ENCODE measurements at regions not wholly inside any gene's neighbourhood (a gene's known extent, or its start where the extent isn't known, plus 50 kb on each side); places are given as distances from the start of the nearest gene placed in this dataset.

DNA sequence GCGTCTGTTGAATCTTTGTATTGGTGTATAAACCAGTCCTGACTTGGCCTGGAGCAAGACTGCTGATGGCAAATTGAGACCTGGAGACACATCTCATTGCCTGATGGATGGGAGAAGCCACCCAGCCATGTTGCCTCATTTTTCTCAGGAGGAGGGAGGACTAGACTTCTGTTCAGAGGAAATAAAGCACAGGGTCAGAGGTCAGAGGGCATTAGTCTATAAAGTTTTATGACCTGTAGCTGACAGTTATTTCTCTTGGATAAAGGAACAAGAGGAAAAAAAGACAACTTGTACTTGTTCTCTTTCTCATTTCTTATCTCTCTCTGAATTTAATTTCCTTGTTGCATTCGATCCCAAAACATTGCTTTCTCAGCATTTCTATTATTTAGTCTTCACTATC is 775.9 kb downstream of the SQOR start:
- DNase-seq (ENCODE audit: low read depth in 3 of 3), result no peak

- no peak for DNase-seq (ENCODE audit: low read depth in 3 of 3)
These were observed 777.1 kb downstream of the SQOR start for GRCh38 chr15:46411900-46412299.

DNA sequence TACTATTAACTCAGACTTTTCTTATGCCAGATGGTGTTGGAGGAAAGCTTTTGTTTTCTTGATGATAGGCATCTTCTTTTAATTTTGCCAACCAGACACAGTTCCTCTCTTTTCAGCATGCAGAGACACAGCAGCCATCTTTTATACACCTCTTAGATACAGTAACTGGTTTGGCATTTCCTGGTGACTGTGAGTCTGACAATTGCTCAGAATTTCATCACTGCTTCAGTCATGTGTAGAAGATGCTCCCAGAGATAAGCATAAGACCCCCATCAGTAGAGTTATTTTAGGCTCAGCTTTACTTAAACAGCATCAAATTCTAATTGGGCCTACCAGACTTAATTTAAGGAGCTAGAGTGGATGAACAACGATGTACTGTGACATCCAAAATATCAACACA is 779.0 kb downstream of the SQOR start:
- no peak for DNase-seq (ENCODE audit: low read depth in 3 of 3)

- DNase-seq (ENCODE audit: low read depth in 3 of 3), result no peak
These were observed 781.7 kb downstream of the SQOR start for GRCh38 chr15:46416544-46416943.

- DNase-seq (ENCODE audit: low read depth in 3 of 3), result no peak
These were observed 786.2 kb downstream of the SQOR start for GRCh38 chr15:46420990-46421389.

DNA sequence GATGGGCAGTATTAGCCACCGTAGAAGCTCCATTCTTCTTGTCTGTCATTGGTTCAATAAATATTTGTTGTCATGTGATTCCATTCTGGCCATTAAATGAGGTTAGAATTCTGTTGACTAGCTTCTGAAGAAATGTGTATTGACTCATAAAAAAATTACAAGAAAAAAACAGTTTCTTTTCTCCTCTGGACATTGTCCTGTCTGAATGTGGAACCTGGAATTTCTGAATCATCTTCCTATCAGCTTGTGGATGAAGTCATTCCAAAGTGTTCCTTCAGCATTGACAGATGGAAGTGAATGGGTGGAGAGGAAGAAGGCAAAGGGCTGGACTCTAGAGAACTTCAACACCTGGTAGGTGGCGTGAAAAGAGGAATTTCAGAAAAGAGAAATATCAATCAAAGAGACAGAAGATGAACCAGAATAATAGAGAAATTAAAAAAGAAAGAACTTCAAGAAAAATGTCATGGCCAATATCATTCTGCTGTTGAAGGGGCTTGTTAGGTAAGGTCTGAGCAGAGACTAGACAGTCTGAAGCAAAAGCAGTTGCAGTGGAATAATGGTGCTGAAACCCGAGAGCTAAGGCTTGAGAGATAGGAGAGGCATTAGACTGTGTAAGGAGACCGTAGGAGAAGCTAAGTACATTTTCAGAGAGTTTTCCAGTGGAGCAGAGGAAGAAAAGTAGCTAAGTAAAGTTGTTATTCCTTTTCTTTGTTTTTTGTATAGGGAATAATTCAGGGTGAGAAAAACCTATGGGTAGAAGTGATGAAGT is 806.6 kb downstream of the SQOR start:
- no peak for DNase-seq (ENCODE audit: low read depth in 3 of 3)

GRCh38 chr15:46442184-46442583 is 807.4 kb downstream of the SQOR start:
- no peak for DNase-seq (ENCODE audit: low read depth in 3 of 3)

- no peak for DNase-seq (ENCODE audit: low read depth in 3 of 3)
These were observed 808.2 kb downstream of the SQOR start for GRCh38 chr15:46442901-46443590.

DNA sequence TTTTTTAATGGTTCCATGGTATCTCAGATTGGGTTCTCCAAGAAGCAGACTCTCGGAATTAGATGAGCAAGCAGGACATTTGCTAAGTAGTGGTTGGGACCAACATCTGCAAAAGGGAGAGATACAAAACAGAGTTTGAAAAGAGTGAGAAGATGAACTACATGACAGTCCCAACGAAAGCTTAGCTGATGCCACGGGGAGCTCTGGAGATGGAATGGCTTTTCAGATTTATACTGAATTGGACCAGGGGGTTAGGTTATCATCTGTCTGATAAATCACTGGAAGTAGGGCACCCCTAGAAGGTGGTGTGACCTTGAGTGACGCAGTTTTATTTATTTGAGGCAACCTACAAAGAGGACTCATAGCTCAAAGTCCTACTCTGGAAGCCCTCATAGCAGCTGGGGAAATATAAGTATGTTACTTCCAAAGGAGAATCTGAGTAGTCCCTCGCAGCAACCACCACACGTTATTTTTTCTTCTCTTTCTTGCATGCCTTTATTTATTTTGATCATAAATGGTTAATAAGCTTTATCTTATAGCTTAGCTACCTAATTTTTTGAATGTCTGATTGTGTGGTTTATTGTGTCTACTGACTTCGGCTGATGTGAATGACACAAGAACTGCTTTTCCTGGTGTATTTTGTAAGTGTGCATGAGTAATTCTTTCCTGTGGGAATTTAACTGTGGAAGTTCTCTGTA is 815.4 kb downstream of the SQOR start:
- DNase-seq (ENCODE audit: low read depth in 3 of 3), result no peak

DNA sequence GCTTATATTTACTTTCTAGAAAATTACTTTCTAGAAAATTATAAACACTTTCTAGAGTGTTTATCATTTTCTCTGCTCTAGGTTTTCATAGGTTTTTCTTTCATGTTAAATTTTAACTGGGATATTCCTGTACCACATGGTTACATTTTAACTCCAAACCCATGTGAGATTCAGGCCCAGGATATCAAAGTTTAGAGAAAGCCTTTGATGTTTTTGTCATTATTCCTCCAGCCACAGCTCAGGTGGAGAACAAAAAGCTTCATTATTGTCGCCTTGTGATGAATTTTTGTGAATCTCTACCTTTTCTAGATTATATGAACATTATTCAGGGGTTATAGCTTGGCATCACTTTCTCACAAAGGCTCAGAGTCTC is 816.0 kb downstream of the SQOR start:
- DNase-seq (ENCODE audit: low read depth in 3 of 3), result no peak

DNA sequence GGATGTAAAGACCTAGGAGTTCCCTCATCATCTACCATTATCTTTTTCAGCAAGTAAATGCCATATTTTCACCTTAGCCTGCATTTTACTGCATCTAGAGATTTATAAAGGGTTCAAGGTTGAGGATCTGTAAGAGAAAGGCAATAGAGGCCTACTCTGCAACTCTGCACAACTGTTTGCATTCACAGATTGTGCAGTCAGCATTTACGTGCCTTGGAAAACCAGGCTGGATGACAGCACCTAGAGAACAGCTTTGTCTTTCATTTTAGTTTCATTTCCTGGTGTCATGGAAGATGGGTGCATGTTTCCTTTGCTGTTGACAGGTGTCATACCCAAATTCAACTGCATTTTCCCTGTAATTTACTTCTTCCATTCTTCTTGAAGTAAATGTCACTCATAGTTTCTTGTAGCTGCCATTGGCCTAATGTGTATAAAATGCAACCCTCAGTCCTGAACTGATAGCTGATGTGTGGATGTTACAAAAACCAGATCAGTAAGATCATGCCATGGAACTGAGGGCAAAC is 817.5 kb downstream of the SQOR start:
- no peak for DNase-seq (ENCODE audit: low read depth in 3 of 3)

DNA sequence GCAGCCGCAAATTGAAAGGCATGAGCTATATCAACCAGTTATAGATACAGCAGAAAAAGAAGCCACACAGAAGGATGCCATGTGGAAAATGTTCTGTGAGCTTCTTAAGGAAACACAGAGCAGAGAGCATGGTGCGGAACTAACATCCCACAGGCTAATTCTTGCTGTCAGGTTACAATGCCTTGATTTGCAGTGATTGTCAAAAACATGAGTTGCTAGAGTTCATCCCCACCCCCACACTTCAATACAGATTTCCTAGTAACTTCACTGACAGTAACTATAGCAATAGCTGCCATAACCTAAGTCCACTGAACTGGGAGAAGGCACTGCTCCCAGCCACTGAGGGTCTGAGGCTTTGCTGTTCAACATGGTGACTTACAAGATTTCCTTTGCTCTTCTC is 821.6 kb downstream of the SQOR start:
- DNase-seq (ENCODE audit: low read depth in 3 of 3), result no peak

GRCh38 chr15:46460431-46461094 is 825.7 kb downstream of the SQOR start:
- DNase-seq (ENCODE audit: low read depth in 3 of 3), result no peak

DNA sequence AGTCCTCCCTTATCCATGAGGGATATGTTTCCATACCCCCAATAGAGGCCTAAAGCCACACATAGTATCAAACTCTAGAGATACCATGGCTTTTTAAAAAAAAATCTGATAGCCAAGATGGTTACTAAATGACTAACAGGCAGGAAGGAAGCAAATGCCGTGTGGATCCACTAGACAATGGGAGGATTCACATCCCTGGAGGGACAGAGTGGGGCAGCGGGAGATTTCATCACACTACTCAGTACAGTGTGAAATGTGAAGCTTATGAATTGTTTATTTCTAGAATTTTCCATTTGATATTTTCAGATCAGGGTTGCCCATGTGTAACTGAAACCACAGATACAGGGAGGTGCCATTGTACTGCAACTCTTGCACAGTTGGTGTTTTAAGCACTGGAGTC is 826.6 kb downstream of the SQOR start:
- no peak for DNase-seq (ENCODE audit: low read depth in 3 of 3)

- DNase-seq (ENCODE audit: low read depth in 3 of 3), result no peak
These were observed 832.2 kb downstream of the SQOR start for GRCh38 chr15:46467041-46467440.

- no peak for DNase-seq (ENCODE audit: low read depth in 3 of 3)
These were observed 836.3 kb downstream of the SQOR start for GRCh38 chr15:46471096-46471495.

DNA sequence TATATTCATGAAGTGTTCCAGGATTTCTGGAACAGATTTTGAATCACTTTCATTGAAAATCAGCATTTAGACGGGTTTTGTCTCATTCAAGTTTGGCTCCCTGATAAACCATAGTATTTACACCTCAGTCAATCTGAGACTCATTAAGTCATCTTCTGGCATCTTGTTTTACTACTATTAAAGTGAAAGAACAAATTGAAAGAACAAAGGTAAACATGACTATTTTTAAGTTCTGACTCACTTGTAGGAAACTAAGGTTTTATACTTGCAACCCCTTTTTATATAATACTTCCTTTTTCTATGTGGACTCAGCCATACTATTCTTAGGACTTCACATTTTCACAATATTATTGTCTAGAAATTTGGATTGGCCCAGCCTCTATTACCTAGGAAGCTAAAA is 854.4 kb downstream of the SQOR start:
- no peak for DNase-seq (ENCODE audit: low read depth in 3 of 3)

DNA sequence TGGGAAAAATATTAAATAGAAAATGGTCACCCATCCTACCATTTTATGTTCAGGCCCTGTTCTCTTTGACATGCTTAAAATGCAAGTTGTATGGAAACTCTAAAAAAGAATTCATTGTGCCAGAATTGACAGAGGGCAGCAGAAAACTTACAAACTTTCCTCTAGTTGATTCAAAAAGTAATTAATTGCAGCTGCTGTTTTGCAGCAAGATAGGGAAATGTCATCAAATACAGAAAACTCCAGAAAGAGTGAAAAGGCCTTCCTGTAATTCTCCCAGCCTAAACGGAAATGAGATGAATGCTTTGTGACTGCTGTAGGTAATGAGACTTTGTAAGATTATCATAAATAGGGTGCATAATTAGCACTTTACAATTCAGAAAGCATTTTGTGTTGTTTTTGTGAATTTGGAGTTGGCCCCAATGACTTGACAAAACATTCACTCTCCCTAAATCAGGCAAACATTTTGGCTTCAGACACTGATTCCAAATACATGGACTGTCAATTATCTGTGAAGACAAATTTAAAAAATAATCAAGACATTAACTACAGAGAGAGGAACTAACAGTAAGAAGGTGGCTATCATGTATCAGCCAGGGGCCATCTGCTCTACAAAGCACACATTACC is 861.8 kb downstream of the SQOR start:
- no peak for DNase-seq (ENCODE audit: low read depth in 3 of 3)

- no peak for DNase-seq (ENCODE audit: low read depth in 3 of 3)
These were observed 867.8 kb downstream of the SQOR start for GRCh38 chr15:46502667-46503066.

DNA sequence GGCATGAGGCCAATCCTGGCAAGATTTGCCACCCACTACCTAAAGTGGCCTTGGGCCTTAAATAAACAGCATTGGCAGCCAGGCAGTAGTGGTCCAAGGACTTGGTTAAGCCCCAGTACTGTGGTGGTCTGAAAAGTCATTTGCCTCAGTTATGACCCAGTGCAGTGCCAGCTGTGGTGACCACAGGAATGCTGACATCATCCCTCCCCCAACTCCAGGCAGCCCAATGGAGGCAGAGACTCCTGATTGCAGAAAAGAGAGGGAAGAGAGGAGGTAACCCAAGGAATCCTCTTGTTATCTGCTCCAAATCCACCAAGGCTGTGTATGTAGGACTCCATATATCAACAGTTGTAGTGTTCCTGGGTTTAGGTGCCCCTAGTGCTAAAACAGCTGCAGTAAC is 883.6 kb downstream of the SQOR start:
- DNase-seq (ENCODE audit: low read depth in 3 of 3), result no peak

GRCh38 chr15:46523701-46524100 is 888.9 kb downstream of the SQOR start:
- DNase-seq (ENCODE audit: low read depth in 3 of 3), result no peak

All from stimulated activated CD4-positive, alpha-beta T cell treated with anti-CD3 and anti-CD28 coated beads, TNF-alpha, amount 100 ng/mL, for 4 hours (primary cell).